Activated CD4-positive, alpha-beta T cell treated with anti-CD3 and anti-CD28 coated beads for 24 hours (primary cell): ENCODE measurements at regions not wholly inside any gene's neighbourhood (a gene's known extent, or its start where the extent isn't known, plus 50 kb on each side); places are given as distances from the start of the nearest gene placed in this dataset.

ENCODE experiments used
- DNase-seq, 2 donors: peaks; one replicate each; pipeline ENCODE4 v3.0.0-alpha.2; 2020; ENCODE audit warnings: low read depth in 2 of 2

GRCh38 chr22:22395245-22395644 lies 113.3 kb downstream of the ZNF280B start:
- DNase-seq, result no peak

GRCh38 chr22:22396741-22397291 lies 111.7 kb downstream of the ZNF280B start:
- no peak for DNase-seq

GRCh38 chr22:22397292-22397870 lies 111.2 kb downstream of the ZNF280B start:
- no peak for DNase-seq

GRCh38 chr22:22397875-22398524 lies 110.5 kb downstream of the ZNF280B start:
- DNase-seq, result no peak

GRCh38 chr22:22398530-22399327 lies 109.8 kb downstream of the ZNF280B start:
- DNase-seq, result no peak

- DNase-seq, result no peak
Measured at GRCh38 chr22:22400099-22400498, 108.4 kb downstream of the ZNF280B start.

- no peak for DNase-seq
Measured at GRCh38 chr22:22400964-22401363, 107.6 kb downstream of the ZNF280B start.

- no peak for DNase-seq
Measured at GRCh38 chr22:22401381-22401780, 107.2 kb downstream of the ZNF280B start.

GRCh38 chr22:22403306-22403705 lies 105.2 kb downstream of the ZNF280B start:
- DNase-seq, result no peak

GRCh38 chr22:22403771-22404170 lies 104.8 kb downstream of the ZNF280B start:
- DNase-seq, result no peak

GRCh38 chr22:22404598-22405284 lies 103.8 kb downstream of the ZNF280B start:
- no peak for DNase-seq

GRCh38 chr22:22406445-22407027 lies 102.0 kb downstream of the ZNF280B start:
- no peak for DNase-seq

- DNase-seq, result no peak
Measured at GRCh38 chr22:22407061-22407460, 101.5 kb downstream of the ZNF280B start.

- DNase-seq, result no peak
Measured at GRCh38 chr22:22408269-22408668, 100.3 kb downstream of the ZNF280B start.

- DNase-seq, result no peak
Measured at GRCh38 chr22:22408731-22409696, 99.5 kb downstream of the ZNF280B start.

- no peak for DNase-seq
Measured at GRCh38 chr22:22410121-22410520, 98.4 kb downstream of the ZNF280B start.

GRCh38 chr22:22410677-22411076 lies 97.9 kb downstream of the ZNF280B start:
- DNase-seq, result no peak

GRCh38 chr22:22414266-22414665 lies 94.3 kb downstream of the ZNF280B start:
- DNase-seq, result no peak

- no peak for DNase-seq
Measured at GRCh38 chr22:22417495-22418162, 90.9 kb downstream of the ZNF280B start.

- no peak for DNase-seq
Measured at GRCh38 chr22:22418163-22418549, 90.4 kb downstream of the ZNF280B start.
